ENCODE measurements at regions not wholly inside any gene's neighbourhood (a gene's known extent, or its start where the extent isn't known, plus 50 kb on each side); places are given as distances from the start of the nearest gene placed in this dataset.

DNA sequence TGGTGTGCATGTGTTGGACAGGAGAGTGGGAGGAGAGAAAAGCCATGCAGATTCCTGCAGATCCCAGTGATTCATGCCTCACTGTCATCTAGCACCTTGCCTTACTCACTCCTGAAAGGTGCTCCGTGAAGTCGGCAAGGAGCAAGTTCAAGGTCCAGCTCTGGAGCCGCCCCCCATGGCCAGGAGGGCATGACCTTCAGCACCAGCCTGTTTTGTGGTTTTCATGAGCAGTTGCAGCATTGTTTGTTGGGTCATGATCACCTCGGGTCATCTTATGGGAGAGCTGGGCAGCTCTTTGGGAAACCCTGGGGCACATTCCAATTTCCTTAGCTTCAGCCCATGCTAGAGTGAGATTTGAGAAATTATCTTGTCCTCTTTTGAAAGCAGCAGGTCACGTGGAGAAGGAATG lies 137.5 kb upstream of the IRX3 start:
- TF ChIP-seq MAX (IDR thresholded peaks at IDR 0.05) (no peak), YY1 (IDR thresholded peaks at IDR 0.05; ENCODE audit: low read depth) (no peak), TEAD4 (IDR thresholded peaks at IDR 0.05) (no peak), CEBPB (IDR thresholded peaks at IDR 0.05) (no peak), TAF1 (IDR thresholded peaks at IDR 0.05; ENCODE audit: low read depth) (no peak), EP300 (IDR thresholded peaks at IDR 0.05; ENCODE audit: borderline replicate concordance) (no peak)
- TF ChIP-seq, protein P1, sequence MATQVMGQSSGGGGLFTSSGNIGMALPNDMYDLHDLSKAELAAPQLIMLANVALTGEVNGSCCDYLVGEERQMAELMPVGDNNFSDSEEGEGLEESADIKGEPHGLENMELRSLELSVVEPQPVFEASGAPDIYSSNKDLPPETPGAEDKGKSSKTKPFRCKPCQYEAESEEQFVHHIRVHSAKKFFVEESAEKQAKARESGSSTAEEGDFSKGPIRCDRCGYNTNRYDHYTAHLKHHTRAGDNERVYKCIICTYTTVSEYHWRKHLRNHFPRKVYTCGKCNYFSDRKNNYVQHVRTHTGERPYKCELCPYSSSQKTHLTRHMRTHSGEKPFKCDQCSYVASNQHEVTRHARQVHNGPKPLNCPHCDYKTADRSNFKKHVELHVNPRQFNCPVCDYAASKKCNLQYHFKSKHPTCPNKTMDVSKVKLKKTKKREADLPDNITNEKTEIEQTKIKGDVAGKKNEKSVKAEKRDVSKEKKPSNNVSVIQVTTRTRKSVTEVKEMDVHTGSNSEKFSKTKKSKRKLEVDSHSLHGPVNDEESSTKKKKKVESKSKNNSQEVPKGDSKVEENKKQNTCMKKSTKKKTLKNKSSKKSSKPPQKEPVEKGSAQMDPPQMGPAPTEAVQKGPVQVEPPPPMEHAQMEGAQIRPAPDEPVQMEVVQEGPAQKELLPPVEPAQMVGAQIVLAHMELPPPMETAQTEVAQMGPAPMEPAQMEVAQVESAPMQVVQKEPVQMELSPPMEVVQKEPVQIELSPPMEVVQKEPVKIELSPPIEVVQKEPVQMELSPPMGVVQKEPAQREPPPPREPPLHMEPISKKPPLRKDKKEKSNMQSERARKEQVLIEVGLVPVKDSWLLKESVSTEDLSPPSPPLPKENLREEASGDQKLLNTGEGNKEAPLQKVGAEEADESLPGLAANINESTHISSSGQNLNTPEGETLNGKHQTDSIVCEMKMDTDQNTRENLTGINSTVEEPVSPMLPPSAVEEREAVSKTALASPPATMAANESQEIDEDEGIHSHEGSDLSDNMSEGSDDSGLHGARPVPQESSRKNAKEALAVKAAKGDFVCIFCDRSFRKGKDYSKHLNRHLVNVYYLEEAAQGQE (IDR thresholded peaks at IDR 0.05; ENCODE audit: low read depth) = no peak
